Epidermal melanocyte (primary cell): ENCODE measurements at regions not wholly inside any gene's neighbourhood (a gene's known extent, or its start where the extent isn't known, plus 50 kb on each side); places are given as distances from the start of the nearest gene placed in this dataset.
"Not testable (repeated sequence)": the region's sequence is repeated elsewhere in the genome, so short reads cannot be mapped to it uniquely, and the experiment has no call there.

Experiments used
- DNase-seq: peaks from one replicate; pipeline ENCODE4 v3.0.0; 2011; ENCODE audit warnings: low spot score; ENCODE audit not compliant: insufficient read length

GRCh38 chr12:14032191-14032590 is 50.8 kb upstream of the GRIN2B start:
- not testable (repeated sequence) for DNase-seq

- no peak for DNase-seq
Observed at GRCh38 chr12:14043776-14044175, 62.4 kb upstream of the GRIN2B start.

DNA sequence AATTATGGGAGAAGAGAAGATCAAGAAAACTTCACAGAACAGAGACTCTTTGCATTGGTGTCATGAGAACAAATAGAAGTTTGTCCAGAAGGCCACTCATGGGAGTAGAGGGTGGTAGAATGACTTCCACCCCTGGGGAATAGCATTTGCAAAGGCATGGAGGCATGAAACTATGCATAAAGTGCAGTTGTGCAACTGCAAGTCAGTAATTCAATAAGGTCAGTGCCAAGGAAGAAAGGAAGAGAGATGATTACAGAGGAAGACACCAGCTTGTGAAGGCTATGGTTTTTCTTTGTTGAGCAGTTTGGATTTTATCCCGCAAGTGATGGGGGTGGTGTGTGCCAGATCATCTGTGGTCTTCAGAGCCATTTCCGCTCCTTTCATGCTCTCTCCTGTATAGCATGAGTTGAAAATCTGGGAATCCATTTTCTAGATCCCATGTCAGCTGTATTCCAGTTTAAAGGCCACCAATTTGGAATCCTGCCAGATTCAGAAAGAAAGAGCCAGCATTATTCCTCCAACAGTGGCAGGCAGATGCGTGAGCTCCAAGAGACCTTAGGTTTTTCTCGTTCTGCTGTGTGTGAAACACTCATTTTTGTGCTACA is 67.6 kb upstream of the GRIN2B start:
- no peak for DNase-seq

GRCh38 chr12:14057895-14058294 is 76.5 kb upstream of the GRIN2B start:
- no peak for DNase-seq

DNA sequence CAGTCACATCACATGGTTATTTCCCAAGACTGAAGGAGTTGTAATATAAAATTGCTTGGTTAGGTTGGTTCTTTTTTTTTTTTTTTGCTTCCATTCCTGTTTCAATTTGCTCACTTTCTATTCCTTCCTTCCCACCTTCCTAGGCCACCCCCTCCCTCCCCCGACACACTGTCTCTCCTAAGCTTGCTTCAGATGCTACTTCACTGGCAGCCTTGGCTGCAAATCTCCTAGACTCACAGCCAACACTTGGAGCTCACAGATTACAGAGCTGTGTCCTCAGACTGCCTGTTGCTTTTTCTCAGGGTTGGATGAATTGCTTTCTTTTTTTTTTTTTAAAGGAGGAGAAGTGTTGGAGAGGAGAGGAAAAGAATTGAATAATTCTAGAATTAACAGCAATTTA is 77.3 kb upstream of the GRIN2B start:
- no peak for DNase-seq

DNA sequence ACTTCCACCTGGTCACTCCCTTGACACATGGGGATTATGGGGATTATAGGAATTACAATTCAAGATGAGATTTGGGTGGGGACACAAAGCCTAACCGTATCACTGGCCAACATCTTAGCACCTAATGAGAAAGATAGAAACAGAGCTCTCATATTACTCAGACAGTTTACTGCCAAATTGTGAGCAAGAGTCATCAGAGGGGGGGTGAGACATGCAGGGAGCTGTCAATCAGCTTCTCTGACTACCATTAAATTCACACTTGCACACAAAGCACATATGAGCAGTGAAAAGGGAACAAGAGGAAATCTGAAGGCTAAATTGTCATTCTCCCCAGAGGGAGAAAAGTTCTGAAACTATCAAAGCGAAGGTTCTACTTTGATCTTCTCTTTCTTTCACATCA is 78.1 kb upstream of the GRIN2B start:
- DNase-seq, result no peak

GRCh38 chr12:14065616-14066015 is 84.2 kb upstream of the GRIN2B start:
- DNase-seq, result no peak

GRCh38 chr12:14066021-14066420 is 84.6 kb upstream of the GRIN2B start:
- DNase-seq, result no peak

GRCh38 chr12:14068961-14069360 is 87.6 kb upstream of the GRIN2B start:
- DNase-seq, result no peak

DNA sequence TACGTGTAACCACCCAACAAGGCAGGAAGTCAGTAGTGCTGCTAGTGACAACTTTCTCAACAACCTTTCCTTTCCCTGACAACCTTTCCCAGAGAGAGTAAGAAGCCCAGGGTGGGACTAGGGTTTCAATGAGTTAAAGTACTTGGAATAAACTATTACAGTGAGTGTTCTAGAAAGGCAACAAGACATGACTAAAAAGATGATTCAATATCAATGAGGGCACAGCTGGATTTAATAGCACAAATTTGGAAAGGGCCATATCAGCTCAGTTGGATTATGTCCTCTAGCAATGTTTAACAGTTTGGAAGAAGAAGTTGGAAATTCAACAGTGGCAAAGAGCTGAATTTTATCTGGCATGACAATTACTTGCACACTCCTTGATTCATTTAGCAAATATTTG is 90.4 kb upstream of the GRIN2B start:
- DNase-seq, result no peak

GRCh38 chr12:14072987-14073386 is 91.6 kb upstream of the GRIN2B start:
- no peak for DNase-seq

- DNase-seq, result no peak
Observed at GRCh38 chr12:14075797-14076393, 94.5 kb upstream of the GRIN2B start.

GRCh38 chr12:14076538-14076937 is 95.1 kb upstream of the GRIN2B start:
- DNase-seq, result no peak

DNA sequence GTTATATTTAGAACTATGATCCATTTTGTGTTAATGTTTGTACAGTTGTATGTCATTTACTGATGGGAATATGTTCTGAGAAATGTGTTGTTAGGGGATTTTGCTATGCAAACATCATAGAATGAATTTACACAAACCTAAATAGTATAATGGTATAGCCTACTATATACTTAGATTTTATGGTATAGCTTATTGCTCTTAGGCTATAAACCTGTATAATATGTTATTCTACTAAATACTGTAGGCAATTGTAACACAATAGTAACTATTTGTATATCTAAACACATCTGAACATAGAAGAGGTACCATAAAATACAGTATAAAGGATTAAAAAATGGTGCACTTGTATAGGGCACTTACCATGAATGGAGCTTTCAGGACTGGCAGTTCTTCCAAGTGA is 105.4 kb upstream of the GRIN2B start:
- DNase-seq, result no peak

GRCh38 chr12:14099994-14100393 is 118.6 kb upstream of the GRIN2B start:
- no peak for DNase-seq

- DNase-seq, result not testable (repeated sequence)
Observed at GRCh38 chr12:14101556-14101955, 120.2 kb upstream of the GRIN2B start.

DNA sequence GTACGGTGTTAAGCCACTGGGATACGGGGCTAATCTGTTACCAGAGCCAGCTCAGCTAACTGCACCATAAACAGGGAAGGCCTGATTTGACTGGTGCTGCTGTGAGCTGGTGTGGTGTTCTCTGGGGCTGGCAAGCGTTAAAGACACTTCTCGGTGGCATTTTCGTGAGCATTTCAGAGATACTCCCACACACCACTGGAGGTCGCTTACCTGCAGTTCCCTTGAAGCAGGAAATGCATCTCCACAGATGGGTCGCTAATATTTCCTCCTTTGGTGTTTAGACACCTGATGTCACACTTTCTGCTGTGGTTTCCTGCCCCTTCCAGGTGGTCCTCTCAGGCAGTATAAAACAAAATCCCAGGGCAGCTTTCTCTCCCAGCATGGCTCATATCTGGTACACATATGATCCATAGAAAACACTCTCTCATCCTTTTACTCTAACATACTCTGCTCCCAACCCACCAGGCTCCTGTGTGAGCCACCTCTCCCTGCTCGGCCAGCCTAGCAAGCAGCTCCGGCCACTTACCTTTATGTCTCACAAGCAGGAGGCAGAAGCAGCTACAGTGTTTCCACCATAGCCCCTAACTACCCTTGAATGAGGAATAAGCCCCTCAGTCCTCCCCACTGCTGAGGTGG is 129.9 kb upstream of the GRIN2B start:
- DNase-seq, result no peak

DNA sequence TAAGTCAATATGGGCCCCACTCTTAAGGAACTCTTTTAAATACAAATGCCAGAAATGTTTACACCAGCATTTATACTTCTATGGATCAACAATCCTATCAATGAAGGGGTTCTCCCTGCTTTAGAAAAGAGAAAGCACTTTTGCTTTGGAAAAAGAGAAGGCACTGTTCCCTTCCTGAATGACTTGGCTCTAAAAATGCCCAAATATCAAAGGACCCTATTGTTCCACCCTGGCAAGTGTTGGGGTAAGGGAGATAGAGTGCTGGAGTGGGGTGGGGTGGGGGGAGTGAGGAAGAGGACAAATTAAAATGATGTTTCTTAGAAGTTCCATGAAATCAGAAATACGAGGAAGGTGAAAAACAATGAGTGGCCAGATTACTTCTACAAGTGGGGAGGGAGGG is 131.6 kb upstream of the GRIN2B start:
- no peak for DNase-seq

- DNase-seq, result no peak
Observed at GRCh38 chr12:14126692-14127091, 145.3 kb upstream of the GRIN2B start.

DNA sequence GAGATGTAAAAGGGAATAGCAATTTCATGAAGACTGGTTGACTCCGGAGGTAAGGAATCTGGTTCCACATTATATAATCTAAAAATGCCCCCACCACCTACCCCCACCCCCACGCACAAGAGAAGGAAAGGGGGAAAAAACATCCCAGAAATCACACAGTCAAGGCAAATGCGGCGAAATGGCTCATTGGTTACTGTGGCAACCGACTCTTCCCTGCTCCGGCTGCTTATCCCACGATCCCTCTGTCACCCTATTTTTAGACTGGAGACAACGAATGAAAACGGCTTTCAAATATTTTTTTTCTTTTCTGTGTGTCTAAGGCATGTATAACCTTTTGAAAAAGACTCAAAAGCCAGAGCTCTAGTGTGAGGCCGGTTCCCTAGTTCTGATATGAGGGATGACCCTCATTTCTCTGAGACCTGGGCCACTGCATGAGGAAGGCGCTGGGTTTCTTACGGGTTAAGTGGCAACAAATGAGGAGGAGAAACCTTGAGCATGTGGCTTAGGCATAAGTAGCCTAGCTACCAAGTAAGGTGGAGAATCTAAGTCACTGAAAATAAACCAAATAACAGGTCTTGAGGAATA is 148.3 kb upstream of the GRIN2B start:
- DNase-seq, result no peak

DNA sequence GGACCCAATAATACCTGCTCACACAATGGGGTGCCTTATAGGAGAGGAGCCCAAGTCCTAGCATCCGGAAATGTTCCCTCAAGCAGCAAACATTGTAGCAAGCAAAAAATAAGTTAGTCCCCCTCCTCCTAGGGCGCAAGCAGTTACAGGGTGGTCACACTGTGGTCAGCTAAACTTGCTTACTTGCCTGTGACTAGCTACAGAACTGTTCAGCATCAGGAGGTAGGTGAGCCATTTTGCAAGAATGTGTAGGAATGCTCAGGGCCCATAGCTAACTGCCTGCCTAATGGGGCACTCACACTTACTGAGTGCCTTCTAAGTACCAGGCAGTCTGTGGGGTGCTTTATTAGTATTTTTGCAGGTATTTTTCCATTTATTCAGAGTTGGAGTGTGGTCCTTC is 154.6 kb upstream of the GRIN2B start:
- DNase-seq, result no peak

- DNase-seq, result no peak
Observed at GRCh38 chr12:14138495-14138894, 157.1 kb upstream of the GRIN2B start.
